CD8-positive, alpha-beta memory T cell (primary cell): ENCODE measurements at regions not wholly inside any gene's neighbourhood (a gene's known extent, or its start where the extent isn't known, plus 50 kb on each side); places are given as distances from the start of the nearest gene placed in this dataset.

Source experiments
- CTCF ChIA-PET: fragments of 350-600 bp; sonication (Branson Sonifier 250); formaldehyde crosslinking; loops from one replicate; lab custom pipeline; 2021; ENCODE audit warnings: antibody characterized with exemption; lab: Charles Lee
- POLR2A ChIA-PET: fragments of 350-600 bp; sonication (Branson Sonifier 250); formaldehyde crosslinking; loops from one replicate; lab custom pipeline; 2021; ENCODE audit warnings: antibody characterized with exemption; lab: Charles Lee
- DNase-seq, 5 donors: peaks; one replicate each; pipeline versions ENCODE4 v3.0.0 to v3.0.0-alpha.2; 2020 to 2022; ENCODE audit warnings: mixed read lengths in 1 of 5
- H3K27ac ChIP-seq: one replicate; pipeline ENCODE4 v1.7.0; 2013; ENCODE audit warnings: low read depth, mild to moderate bottlenecking, low read length, moderate library complexity
- H3K27me3 ChIP-seq: 2 replicates; pipeline ENCODE4 v1.7.0; 2013; ENCODE audit warnings: low read length, mild to moderate bottlenecking; ENCODE audit not compliant: insufficient read depth, poor library complexity, severe bottlenecking
- H3K36me3 ChIP-seq: 2 replicates; pipeline ENCODE4 v1.7.0; 2013; ENCODE audit warnings: mild to moderate bottlenecking, low read length, moderate library complexity; ENCODE audit not compliant: insufficient read depth
- H3K4me1 ChIP-seq: 2 replicates; pipeline ENCODE4 v1.7.0; 2013; ENCODE audit warnings: mild to moderate bottlenecking, low read length, moderate library complexity; ENCODE audit not compliant: insufficient read depth
- H3K4me3 ChIP-seq: 2 replicates; pipeline ENCODE4 v1.7.0; 2013; ENCODE audit warnings: mild to moderate bottlenecking, low read length
- H3K9me3 ChIP-seq: 2 replicates; pipeline ENCODE4 v1.7.0; 2013; ENCODE audit warnings: mild to moderate bottlenecking, low read length
- H3K27ac Mint-ChIP-seq, 8 donors: one replicate each; pipeline ENCODE4 v1.8.0; 2020 to 2021; ENCODE audit warnings: mixed read lengths in 8 of 8, mild to moderate bottlenecking in 6 of 8, inconsistent platforms in 3 of 8, moderate library complexity in 3 of 8
- H3K27me3 Mint-ChIP-seq, 2 donors: one replicate each; pipeline ENCODE4 v1.8.0; 2020 to 2021; ENCODE audit warnings: mixed read lengths in 2 of 2, mild to moderate bottlenecking in 1 of 2, moderate library complexity in 1 of 2
- H3K36me3 Mint-ChIP-seq, 3 donors: one replicate each; pipeline ENCODE4 v1.8.0; 2020 to 2021; ENCODE audit warnings: mixed read lengths in 3 of 3, inconsistent platforms in 1 of 3, mild to moderate bottlenecking in 1 of 3
- H3K4me1 Mint-ChIP-seq, 3 donors: one replicate each; pipeline ENCODE4 v1.8.0; 2020 to 2021; ENCODE audit warnings: mixed read lengths in 3 of 3, inconsistent platforms in 1 of 3, mild to moderate bottlenecking in 1 of 3
- H3K4me3 Mint-ChIP-seq, 7 donors: one replicate each; pipeline ENCODE4 v1.8.0; 2020 to 2021; ENCODE audit warnings: mixed read lengths in 7 of 7, mild to moderate bottlenecking in 6 of 7, moderate library complexity in 4 of 7, inconsistent platforms in 2 of 7
- H3K9me3 Mint-ChIP-seq, 5 donors: one replicate each; pipeline ENCODE4 v1.8.0; 2020 to 2022; ENCODE audit warnings: mixed read lengths in 5 of 5, mild to moderate bottlenecking in 3 of 5, moderate library complexity in 2 of 5, inconsistent platforms in 1 of 5

DNA sequence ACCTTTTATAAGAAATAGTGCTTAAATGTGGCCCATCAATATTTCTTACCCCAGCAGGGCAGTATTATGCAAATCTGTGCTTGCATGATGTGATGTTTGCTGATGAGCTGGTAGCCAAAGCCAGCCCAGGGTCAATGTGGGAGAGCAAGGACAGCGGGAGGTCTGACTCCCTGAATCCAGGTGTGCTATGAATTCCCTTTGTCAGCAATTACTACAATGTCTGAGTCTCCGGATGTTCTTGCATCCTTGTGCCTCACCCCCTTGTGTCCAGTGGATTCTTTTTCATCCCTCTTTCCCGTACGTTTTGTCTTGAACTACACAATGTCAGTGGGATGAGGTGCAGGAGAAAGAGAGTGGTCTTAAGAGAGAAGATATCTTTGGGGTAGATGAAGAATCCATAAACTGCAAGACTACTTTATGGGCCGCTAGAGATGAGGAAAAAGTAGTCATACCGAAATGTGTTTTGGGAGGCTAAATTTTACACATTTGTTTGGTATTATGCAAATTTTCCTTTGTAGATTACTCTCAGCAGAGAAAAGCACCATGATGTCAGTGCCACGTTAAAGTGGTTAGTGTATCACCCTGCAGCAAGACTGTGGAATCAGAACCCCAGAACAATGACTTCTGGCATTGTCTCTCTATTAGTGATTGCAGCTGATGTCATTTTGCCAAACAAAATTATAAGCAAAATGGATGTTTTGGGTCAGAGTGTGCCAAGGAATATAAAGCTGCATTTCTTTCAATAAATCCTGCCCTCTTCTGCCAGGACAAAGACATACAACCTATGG, 53.5 kb upstream of the TSHZ3 start:
- no peaks in the 10 kb centered on the region for H3K9me3 ChIP-seq
- Mint-ChIP-seq H3K27me3 (peaks cover 16 to 33% of the 10 kb centered on the region in 2 donors), H3K4me1 (no peaks in the 10 kb centered on the region), H3K36me3 (no peaks in the 10 kb centered on the region), H3K9me3 (no peaks in the 10 kb centered on the region), H3K4me3 (no peak overlapping the region), H3K27ac (no peak overlapping the region)
- H3K27ac ChIP-seq, result no peak overlapping the region
- H3K4me1 ChIP-seq, result no peaks in the 10 kb centered on the region
- H3K36me3 ChIP-seq, result no peaks in the 10 kb centered on the region
- ChIA-PET POLR2A (no interaction called here), CTCF (no interaction called here)
- no peak overlapping the region for H3K4me3 ChIP-seq
- no peak for DNase-seq
- H3K27me3 ChIP-seq, result no peaks in the 10 kb centered on the region

GRCh38 chr19:31406106-31406505, 56.9 kb upstream of the TSHZ3 start:
- H3K4me3 Mint-ChIP-seq, result no peak overlapping the region
- H3K9me3 Mint-ChIP-seq, result peaks cover 0 to 4% (median 0%) of the 10 kb centered on the region in 5 donors
- no peaks in the 10 kb centered on the region for H3K27me3 ChIP-seq
- peaks cover 9 to 36% of the 10 kb centered on the region in 2 donors for H3K27me3 Mint-ChIP-seq
- DNase-seq, result no peak
- H3K27ac Mint-ChIP-seq, result no peak overlapping the region
- ChIA-PET CTCF (no interaction called here), POLR2A (no interaction called here)
- H3K27ac ChIP-seq, result no peak overlapping the region
- no peaks in the 10 kb centered on the region for H3K4me1 ChIP-seq
- no peaks in the 10 kb centered on the region for H3K9me3 ChIP-seq
- H3K4me3 ChIP-seq, result no peak overlapping the region
- no peaks in the 10 kb centered on the region for H3K4me1 Mint-ChIP-seq
- H3K36me3 ChIP-seq, result no peaks in the 10 kb centered on the region
- H3K36me3 Mint-ChIP-seq, result no peaks in the 10 kb centered on the region

GRCh38 chr19:31408460-31409124, 59.4 kb upstream of the TSHZ3 start:
- Mint-ChIP-seq H3K27ac (no peak overlapping the region), H3K27me3 (peaks cover 9 to 42% of the 10 kb centered on the region in 2 donors)

GRCh38 chr19:31413353-31413752, 64.1 kb upstream of the TSHZ3 start:
- Mint-ChIP-seq H3K4me1 (no peaks in the 10 kb centered on the region), H3K36me3 (no peaks in the 10 kb centered on the region), H3K4me3 (no peak overlapping the region), H3K9me3 (peaks cover 0 to 3% (median 0%) of the 10 kb centered on the region in 5 donors), H3K27me3 (peaks cover 8 to 31% of the 10 kb centered on the region in 2 donors), H3K27ac (no peak overlapping the region)
- no peaks in the 10 kb centered on the region for H3K4me1 ChIP-seq
- no peaks in the 10 kb centered on the region for H3K9me3 ChIP-seq
- no peak overlapping the region for H3K4me3 ChIP-seq
- no peaks in the 10 kb centered on the region for H3K36me3 ChIP-seq
- H3K27me3 ChIP-seq, result peaks cover 10% of the 10 kb centered on the region
- no peak overlapping the region for H3K27ac ChIP-seq
- ChIA-PET POLR2A (no interaction called here), CTCF (no interaction called here)
- no peak for DNase-seq

More at GRCh38 chr19:31408460-31409124, 59.4 kb upstream of the TSHZ3 start:
- Histone ChIP-seq H3K4me1 (no peaks in the 10 kb centered on the region), H3K27me3 (no peaks in the 10 kb centered on the region), H3K4me3 (no peak overlapping the region), H3K9me3 (no peaks in the 10 kb centered on the region), H3K36me3 (no peaks in the 10 kb centered on the region), H3K27ac (no peak overlapping the region)
- no peak for DNase-seq
- CTCF ChIA-PET, result no interaction called here
- Mint-ChIP-seq H3K4me1 (no peaks in the 10 kb centered on the region), H3K4me3 (no peak overlapping the region), H3K9me3 (peaks cover 0 to 4% (median 0%) of the 10 kb centered on the region in 5 donors), H3K36me3 (no peaks in the 10 kb centered on the region)
- POLR2A ChIA-PET, result no interaction called here

GRCh38 chr19:31415322-31415721, 66.1 kb upstream of the TSHZ3 start:
- DNase-seq, result no peak
- H3K4me1 Mint-ChIP-seq, result no peaks in the 10 kb centered on the region
- H3K27ac ChIP-seq, result no peak overlapping the region
- H3K27me3 Mint-ChIP-seq, result peaks cover 13 to 26% of the 10 kb centered on the region in 2 donors
- H3K9me3 Mint-ChIP-seq, result peaks cover 0 to 3% (median 0%) of the 10 kb centered on the region in 5 donors
- H3K4me3 ChIP-seq, result no peak overlapping the region
- peaks cover 10% of the 10 kb centered on the region for H3K27me3 ChIP-seq
- no peaks in the 10 kb centered on the region for H3K36me3 Mint-ChIP-seq
- no peaks in the 10 kb centered on the region for H3K9me3 ChIP-seq
- ChIA-PET CTCF (no interaction called here), POLR2A (no interaction called here)
- no peak overlapping the region for H3K27ac Mint-ChIP-seq
- H3K4me1 ChIP-seq, result no peaks in the 10 kb centered on the region
- no peak overlapping the region for H3K4me3 Mint-ChIP-seq
- H3K36me3 ChIP-seq, result no peaks in the 10 kb centered on the region

- no peaks in the 10 kb centered on the region for H3K4me1 ChIP-seq
- Mint-ChIP-seq H3K4me1 (no peaks in the 10 kb centered on the region), H3K27ac (no peak overlapping the region), H3K36me3 (no peaks in the 10 kb centered on the region), H3K4me3 (no peak overlapping the region), H3K9me3 (peaks cover 0 to 3% (median 0%) of the 10 kb centered on the region in 5 donors), H3K27me3 (peaks cover 13 to 22% of the 10 kb centered on the region in 2 donors)
- no peaks in the 10 kb centered on the region for H3K9me3 ChIP-seq
- no peak overlapping the region for H3K27ac ChIP-seq
- DNase-seq, result no peak
- CTCF ChIA-PET, result no interaction called here
- no peak overlapping the region for H3K4me3 ChIP-seq
- H3K36me3 ChIP-seq, result no peaks in the 10 kb centered on the region
- POLR2A ChIA-PET, result no interaction called here
- H3K27me3 ChIP-seq, result peaks cover 10% of the 10 kb centered on the region
Measured at GRCh38 chr19:31416548-31416947, 67.3 kb upstream of the TSHZ3 start.

GRCh38 chr19:31418055-31418454, 68.8 kb upstream of the TSHZ3 start:
- Mint-ChIP-seq H3K4me3 (no peak overlapping the region), H3K36me3 (no peaks in the 10 kb centered on the region), H3K27me3 (peaks cover 13 to 20% of the 10 kb centered on the region in 2 donors), H3K9me3 (no peaks in the 10 kb centered on the region), H3K4me1 (no peaks in the 10 kb centered on the region), H3K27ac (no peak overlapping the region)
- CTCF ChIA-PET, result no interaction called here
- Histone ChIP-seq H3K36me3 (no peaks in the 10 kb centered on the region), H3K9me3 (no peaks in the 10 kb centered on the region), H3K4me1 (no peaks in the 10 kb centered on the region), H3K4me3 (no peak overlapping the region), H3K27me3 (peaks cover 12% of the 10 kb centered on the region), H3K27ac (no peak overlapping the region)
- no peak for DNase-seq
- POLR2A ChIA-PET, result no interaction called here

DNA sequence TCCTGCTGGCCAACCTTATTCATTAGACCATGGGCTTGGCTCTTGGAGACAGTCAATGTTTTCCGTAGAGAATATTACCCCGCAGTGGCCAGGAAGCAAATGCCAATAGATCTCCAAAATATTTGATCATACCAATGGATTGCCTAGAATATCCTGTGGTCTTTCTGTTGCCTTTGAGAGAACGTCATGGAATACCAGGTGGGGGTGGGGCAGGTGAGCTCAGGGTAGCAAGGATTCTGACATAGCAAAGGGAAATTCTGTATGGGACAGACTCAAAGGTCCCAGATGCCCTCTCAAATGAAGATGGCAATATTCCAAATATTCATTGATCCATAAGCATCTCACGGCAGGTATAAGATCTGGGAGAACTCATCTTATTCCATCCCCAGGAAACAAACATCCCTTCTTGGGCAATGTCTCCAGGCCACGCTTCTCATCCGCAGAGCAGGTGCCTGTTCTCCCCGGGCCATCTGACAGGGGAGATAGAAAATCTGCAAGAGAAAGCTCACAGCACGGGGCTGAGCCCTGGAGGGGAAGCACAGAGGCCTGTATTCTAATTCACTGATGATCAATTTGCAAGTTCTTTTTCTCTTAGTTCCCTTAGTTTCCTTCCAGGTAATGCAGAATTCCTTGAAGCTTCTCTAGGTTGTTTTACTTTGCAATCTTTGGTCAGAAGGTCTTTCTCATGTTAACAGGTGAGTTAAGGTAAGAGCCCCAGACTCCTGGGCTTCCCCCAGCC, 69.6 kb upstream of the TSHZ3 start:
- Mint-ChIP-seq H3K27ac (no peak overlapping the region), H3K4me3 (no peak overlapping the region), H3K36me3 (no peaks in the 10 kb centered on the region), H3K9me3 (no peaks in the 10 kb centered on the region), H3K27me3 (peaks cover 11 to 19% of the 10 kb centered on the region in 2 donors), H3K4me1 (no peaks in the 10 kb centered on the region)
- H3K27me3 ChIP-seq, result peaks cover 14% of the 10 kb centered on the region
- H3K9me3 ChIP-seq, result no peaks in the 10 kb centered on the region
- CTCF ChIA-PET, result no interaction called here
- no peaks in the 10 kb centered on the region for H3K36me3 ChIP-seq
- no peaks in the 10 kb centered on the region for H3K4me1 ChIP-seq
- no peak overlapping the region for H3K27ac ChIP-seq
- POLR2A ChIA-PET, result no interaction called here
- H3K4me3 ChIP-seq, result no peak overlapping the region
- DNase-seq, result no peak
